ENCODE measurements at regions not wholly inside any gene's neighbourhood (a gene's known extent, or its start where the extent isn't known, plus 50 kb on each side); places are given as distances from the start of the nearest gene placed in this dataset.

DNA sequence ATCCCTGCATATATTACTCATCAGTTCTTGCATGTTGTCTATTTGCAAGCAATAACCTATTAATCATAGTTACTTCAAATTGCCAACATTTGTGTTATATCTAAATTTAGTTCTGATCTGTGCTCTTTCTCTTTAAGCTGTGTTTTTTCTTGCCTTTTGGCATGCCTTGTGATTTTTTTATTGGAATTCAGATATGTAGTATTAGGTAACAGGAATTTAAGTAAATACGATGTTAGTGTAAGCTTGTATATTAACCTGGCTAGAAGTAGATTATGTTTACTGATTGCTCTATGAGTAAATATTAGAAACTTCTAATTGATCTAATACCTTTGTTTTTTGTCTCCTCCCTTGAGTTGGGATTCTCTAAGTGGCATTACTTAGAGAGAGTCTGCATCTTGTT, 718.9 kb upstream of the POT1 start:
- H3K36me3 ChIP-seq (ENCODE audit: low read depth) = no peaks in the 10 kb centered on the region
- DNase-seq (no peak), ATAC-seq (no peak)
- H3K4me3 ChIP-seq = no peak overlapping the region
- H3K4me1 ChIP-seq (ENCODE audit: low read depth) = no peaks in the 10 kb centered on the region
- H3K9me3 ChIP-seq = no peaks in the 10 kb centered on the region
- intact Hi-C loops (cut with DNase I, micrococcal nuclease) = no loop called here
- TF ChIP-seq, protein P1, sequence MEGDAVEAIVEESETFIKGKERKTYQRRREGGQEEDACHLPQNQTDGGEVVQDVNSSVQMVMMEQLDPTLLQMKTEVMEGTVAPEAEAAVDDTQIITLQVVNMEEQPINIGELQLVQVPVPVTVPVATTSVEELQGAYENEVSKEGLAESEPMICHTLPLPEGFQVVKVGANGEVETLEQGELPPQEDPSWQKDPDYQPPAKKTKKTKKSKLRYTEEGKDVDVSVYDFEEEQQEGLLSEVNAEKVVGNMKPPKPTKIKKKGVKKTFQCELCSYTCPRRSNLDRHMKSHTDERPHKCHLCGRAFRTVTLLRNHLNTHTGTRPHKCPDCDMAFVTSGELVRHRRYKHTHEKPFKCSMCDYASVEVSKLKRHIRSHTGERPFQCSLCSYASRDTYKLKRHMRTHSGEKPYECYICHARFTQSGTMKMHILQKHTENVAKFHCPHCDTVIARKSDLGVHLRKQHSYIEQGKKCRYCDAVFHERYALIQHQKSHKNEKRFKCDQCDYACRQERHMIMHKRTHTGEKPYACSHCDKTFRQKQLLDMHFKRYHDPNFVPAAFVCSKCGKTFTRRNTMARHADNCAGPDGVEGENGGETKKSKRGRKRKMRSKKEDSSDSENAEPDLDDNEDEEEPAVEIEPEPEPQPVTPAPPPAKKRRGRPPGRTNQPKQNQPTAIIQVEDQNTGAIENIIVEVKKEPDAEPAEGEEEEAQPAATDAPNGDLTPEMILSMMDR (IDR thresholded peaks at IDR 0.05) = no peak

- TF ChIP-seq, protein P1 (IDR thresholded peaks at IDR 0.05) = no peak
- Histone ChIP-seq H3K9me3 (no peaks in the 10 kb centered on the region), H3K4me1 (ENCODE audit: low read depth) (no peaks in the 10 kb centered on the region), H3K36me3 (ENCODE audit: low read depth) (no peaks in the 10 kb centered on the region), H3K4me3 (no peak overlapping the region)
- DNase-seq (no peak), ATAC-seq (no peak)
- intact Hi-C loops (cut with DNase I, micrococcal nuclease) = no loop called here
Observed at GRCh38 chr7:125645770-125646169, 716.1 kb upstream of the POT1 start.

- intact Hi-C loops (cut with DNase I, micrococcal nuclease) = no loop called here
- Histone ChIP-seq H3K4me1 (ENCODE audit: low read depth) (no peaks in the 10 kb centered on the region), H3K9me3 (no peaks in the 10 kb centered on the region), H3K4me3 (no peak overlapping the region), H3K36me3 (ENCODE audit: low read depth) (no peaks in the 10 kb centered on the region)
- DNase-seq (no peak), ATAC-seq (no peak)
- TF ChIP-seq, protein P1 (IDR thresholded peaks at IDR 0.05) = no peak
Observed at GRCh38 chr7:125644109-125644508, 714.5 kb upstream of the POT1 start.

- no peaks in the 10 kb centered on the region for H3K36me3 ChIP-seq (ENCODE audit: low read depth)
- intact Hi-C loops (cut with DNase I, micrococcal nuclease) = no loop called here
Observed at GRCh38 chr7:125643302-125643701, 713.7 kb upstream of the POT1 start.

DNA sequence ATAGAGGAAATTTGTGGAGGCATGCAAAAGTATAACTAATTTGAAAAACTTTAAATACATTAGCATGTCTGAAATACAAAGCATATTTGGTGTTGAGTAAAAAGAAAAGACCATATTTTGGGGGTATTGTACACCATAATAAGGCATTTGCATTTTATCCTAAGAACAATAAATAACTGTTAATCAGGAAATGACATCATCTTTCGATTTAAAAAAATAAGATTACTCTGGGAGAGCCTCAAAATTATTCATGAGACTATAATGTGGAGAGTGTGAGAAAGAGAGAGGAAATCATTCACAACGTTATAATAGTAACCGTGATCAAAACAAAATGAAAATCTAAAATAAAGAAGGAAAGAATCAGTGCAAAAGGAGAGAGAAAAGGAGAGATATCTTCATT, 712.3 kb upstream of the POT1 start:
- H3K9me3 ChIP-seq = no peaks in the 10 kb centered on the region
- ATAC-seq (no peak), DNase-seq (no peak)
- H3K4me3 ChIP-seq = no peak overlapping the region
- H3K4me1 ChIP-seq (ENCODE audit: low read depth) = no peaks in the 10 kb centered on the region
- intact Hi-C loops (cut with DNase I, micrococcal nuclease) = no loop called here
- TF ChIP-seq, protein P1 (IDR thresholded peaks at IDR 0.05) = no peak
- H3K36me3 ChIP-seq (ENCODE audit: low read depth) = no peaks in the 10 kb centered on the region

More at GRCh38 chr7:125643302-125643701, 713.7 kb upstream of the POT1 start:
- ATAC-seq (no peak), DNase-seq (no peak)
- no peaks in the 10 kb centered on the region for H3K9me3 ChIP-seq
- TF ChIP-seq, protein P1 (IDR thresholded peaks at IDR 0.05) = no peak
- no peaks in the 10 kb centered on the region for H3K4me1 ChIP-seq (ENCODE audit: low read depth)
- H3K4me3 ChIP-seq = no peak overlapping the region

DNA sequence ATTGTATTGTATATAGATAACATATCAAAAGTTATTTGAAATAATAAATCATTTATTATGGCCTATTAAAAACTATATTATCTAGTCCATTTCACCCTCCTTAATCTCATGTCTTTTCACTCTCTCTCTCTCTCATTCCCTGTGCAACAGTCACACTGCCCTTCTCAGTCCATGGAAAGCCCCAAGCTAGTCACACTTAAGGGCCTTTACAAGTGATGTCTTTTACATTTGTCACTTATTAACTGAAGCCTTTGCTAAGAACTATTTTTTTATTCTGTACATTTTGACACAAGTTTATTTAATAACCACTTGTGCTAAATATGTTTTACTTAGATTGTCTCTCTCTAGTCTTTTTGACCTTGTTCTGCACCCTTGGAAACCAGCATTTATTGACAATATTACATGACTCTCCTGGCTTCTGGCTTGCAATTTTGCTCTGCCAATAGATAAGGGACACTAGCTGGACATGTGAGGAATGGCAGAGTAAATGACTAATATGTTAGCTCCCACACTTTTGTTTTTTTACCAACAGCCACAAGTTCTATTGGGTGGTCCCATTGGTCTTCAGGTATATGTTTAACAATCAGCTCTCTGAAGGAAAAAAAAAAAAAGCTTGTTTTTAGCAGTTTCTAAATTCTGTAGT, 706.8 kb upstream of the POT1 start:
- Histone ChIP-seq H3K4me3 (no peak overlapping the region), H3K4me1 (ENCODE audit: low read depth) (no peaks in the 10 kb centered on the region), H3K36me3 (ENCODE audit: low read depth) (no peaks in the 10 kb centered on the region), H3K9me3 (peaks cover 5% of the 10 kb centered on the region)
- intact Hi-C loops (cut with DNase I, micrococcal nuclease) = no loop called here
- ATAC-seq = no peak
- TF ChIP-seq, protein P1 (IDR thresholded peaks at IDR 0.05) = no peak
- no peak for DNase-seq

Data from mucosa of descending colon (tissue), 3 donors.